Mucosa of stomach (tissue), 1 donor: ENCODE measurements at regions not wholly inside any gene's neighbourhood (a gene's known extent, or its start where the extent isn't known, plus 50 kb on each side); places are given as distances from the start of the nearest gene placed in this dataset.
"Not testable (repeated sequence)": the region's sequence is repeated elsewhere in the genome, so short reads cannot be mapped to it uniquely, and the experiment has no call there.

Source experiments
- H3K27me3 ChIP-seq: one replicate; pipeline ENCODE4 v1.7.0; 2013; ENCODE audit warnings: mild to moderate bottlenecking, low read length; ENCODE audit not compliant: control insufficient read depth, insufficient read depth
- H3K36me3 ChIP-seq: one replicate; pipeline ENCODE4 v1.7.0; 2013; ENCODE audit warnings: low read length; ENCODE audit not compliant: control insufficient read depth, insufficient read depth
- H3K4me1 ChIP-seq: one replicate; pipeline ENCODE4 v1.7.0; 2013; ENCODE audit warnings: mild to moderate bottlenecking, low read length; ENCODE audit not compliant: control insufficient read depth, insufficient read depth
- H3K4me3 ChIP-seq: one replicate; pipeline ENCODE4 v1.7.0; 2013; ENCODE audit warnings: low read length
- H3K9ac ChIP-seq: one replicate; pipeline ENCODE4 v1.7.0; 2013; ENCODE audit warnings: mild to moderate bottlenecking, low read length, moderate library complexity
- H3K9me3 ChIP-seq: one replicate; pipeline ENCODE4 v1.7.0; 2013; ENCODE audit warnings: mild to moderate bottlenecking, low read length, moderate library complexity; ENCODE audit not compliant: control insufficient read depth
- donor health status: Pancreatic carcinoma.

GRCh38 chr6:112466373-112467151 is 119.4 kb downstream of the RFPL4B start:
- Histone ChIP-seq H3K9ac (no peak overlapping the region), H3K9me3 (no peaks in the 10 kb centered on the region), H3K4me1 (no peaks in the 10 kb centered on the region), H3K36me3 (no peaks in the 10 kb centered on the region), H3K27me3 (no peaks in the 10 kb centered on the region), H3K4me3 (no peak overlapping the region)

DNA sequence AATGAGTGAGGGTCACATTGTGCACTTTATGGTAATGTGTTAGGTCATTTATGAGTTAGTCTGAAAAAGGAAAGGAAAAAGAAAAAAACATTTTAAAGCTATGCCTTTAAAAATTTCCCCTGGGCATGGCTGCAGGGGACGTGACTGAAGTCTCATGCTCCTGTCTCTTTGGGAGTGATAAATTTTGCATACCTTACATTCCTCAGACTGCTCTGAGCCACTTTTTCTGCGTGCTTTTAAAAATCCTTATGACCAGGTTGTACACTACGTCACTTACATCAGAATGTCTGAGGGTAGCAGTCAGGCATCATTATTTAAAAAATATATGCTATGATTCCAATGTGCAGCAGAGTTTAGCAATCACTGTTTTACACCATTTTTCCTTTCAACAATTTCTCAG is 121.2 kb downstream of the RFPL4B start:
- Histone ChIP-seq H3K9ac (no peak overlapping the region), H3K9me3 (no peaks in the 10 kb centered on the region), H3K36me3 (no peaks in the 10 kb centered on the region), H3K27me3 (no peaks in the 10 kb centered on the region), H3K4me3 (no peak overlapping the region), H3K4me1 (no peaks in the 10 kb centered on the region)

- no peaks in the 10 kb centered on the region for H3K4me1 ChIP-seq
Measured at GRCh38 chr6:112469306-112469705, 122.2 kb downstream of the RFPL4B start.

GRCh38 chr6:112470376-112470775 is 123.2 kb downstream of the RFPL4B start:
- no peaks in the 10 kb centered on the region for H3K36me3 ChIP-seq
- no peaks in the 10 kb centered on the region for H3K4me1 ChIP-seq
- no peaks in the 10 kb centered on the region for H3K9me3 ChIP-seq
- no peak overlapping the region for H3K9ac ChIP-seq
- H3K27me3 ChIP-seq, result no peaks in the 10 kb centered on the region
- H3K4me3 ChIP-seq, result no peak overlapping the region

More at GRCh38 chr6:112469306-112469705, 122.2 kb downstream of the RFPL4B start:
- H3K9ac ChIP-seq, result no peak overlapping the region
- H3K36me3 ChIP-seq, result no peaks in the 10 kb centered on the region
- H3K9me3 ChIP-seq, result no peaks in the 10 kb centered on the region
- no peak overlapping the region for H3K4me3 ChIP-seq
- no peaks in the 10 kb centered on the region for H3K27me3 ChIP-seq

DNA sequence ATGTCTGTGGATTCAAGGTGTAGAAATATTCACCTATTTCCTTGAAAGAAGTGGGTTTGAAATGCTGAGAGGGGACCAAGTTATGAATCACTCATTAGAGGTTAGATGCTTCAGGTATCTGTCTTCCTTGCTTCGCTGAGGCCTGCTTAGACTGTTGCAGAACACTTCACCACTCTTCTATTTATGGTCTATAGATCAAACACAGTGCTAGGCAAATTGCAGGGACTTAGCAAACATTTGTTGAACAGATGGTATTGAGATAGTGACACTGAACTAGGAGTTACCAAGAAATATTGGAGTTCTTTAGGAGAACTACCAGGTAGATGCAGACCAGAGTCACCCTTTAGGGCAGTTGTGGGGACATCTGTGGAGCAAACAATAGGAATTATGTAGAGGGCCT is 123.8 kb downstream of the RFPL4B start:
- no peaks in the 10 kb centered on the region for H3K9me3 ChIP-seq

DNA sequence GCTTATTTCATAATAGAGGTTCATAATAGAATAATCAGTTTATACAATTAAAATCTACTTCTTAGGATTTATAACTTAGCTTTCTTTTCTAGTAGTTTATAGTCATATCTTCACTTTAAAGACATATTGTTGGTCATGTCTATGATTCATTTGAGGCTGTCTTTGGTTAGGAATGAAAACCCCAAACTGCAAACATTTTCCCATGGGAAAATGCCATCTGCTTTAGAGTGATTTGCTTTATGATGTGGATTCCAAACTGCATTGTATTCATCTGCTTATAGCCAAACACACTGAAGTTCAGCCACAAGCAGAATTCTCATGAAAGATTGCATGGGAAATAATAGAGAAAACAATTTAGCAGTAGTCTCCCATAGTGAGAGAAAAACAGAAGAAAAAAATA is 128.0 kb downstream of the RFPL4B start:
- no peak overlapping the region for H3K9ac ChIP-seq
- H3K4me1 ChIP-seq, result no peaks in the 10 kb centered on the region
- H3K27me3 ChIP-seq, result no peaks in the 10 kb centered on the region
- H3K9me3 ChIP-seq, result no peaks in the 10 kb centered on the region
- no peaks in the 10 kb centered on the region for H3K36me3 ChIP-seq
- H3K4me3 ChIP-seq, result no peak overlapping the region

More for the DNA sequence above, 123.8 kb downstream of the RFPL4B start:
- Histone ChIP-seq H3K27me3 (no peaks in the 10 kb centered on the region), H3K9ac (no peak overlapping the region), H3K36me3 (no peaks in the 10 kb centered on the region), H3K4me1 (no peaks in the 10 kb centered on the region), H3K4me3 (no peak overlapping the region)

DNA sequence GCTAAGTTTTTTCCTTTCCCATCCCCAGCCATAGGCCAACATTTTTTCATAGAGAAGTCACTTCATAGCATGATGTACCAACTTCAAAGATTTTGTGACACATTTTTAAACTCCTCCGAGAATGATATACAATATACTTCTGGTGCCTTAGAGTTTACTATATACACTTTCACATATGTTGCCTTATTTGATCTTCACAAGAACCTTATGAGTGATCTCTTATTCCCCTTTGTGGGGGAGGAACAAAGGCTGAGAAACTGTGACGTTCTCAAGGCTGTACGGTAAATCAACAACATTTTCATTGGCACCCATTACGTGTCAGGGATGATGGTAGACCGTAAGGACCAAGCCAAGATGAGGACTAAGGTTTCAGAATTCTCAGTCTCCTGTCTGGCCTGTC is 130.0 kb downstream of the RFPL4B start:
- Histone ChIP-seq H3K9ac (no peak overlapping the region), H3K4me1 (no peaks in the 10 kb centered on the region), H3K27me3 (no peaks in the 10 kb centered on the region), H3K36me3 (no peaks in the 10 kb centered on the region), H3K9me3 (no peaks in the 10 kb centered on the region), H3K4me3 (no peak overlapping the region)

- no peaks in the 10 kb centered on the region for H3K36me3 ChIP-seq
- H3K4me1 ChIP-seq, result no peaks in the 10 kb centered on the region
- no peaks in the 10 kb centered on the region for H3K27me3 ChIP-seq
- no peak overlapping the region for H3K9ac ChIP-seq
- H3K9me3 ChIP-seq, result no peaks in the 10 kb centered on the region
- H3K4me3 ChIP-seq, result no peak overlapping the region
Measured at GRCh38 chr6:112478036-112478435, 130.9 kb downstream of the RFPL4B start.

GRCh38 chr6:112479975-112480374 is 132.8 kb downstream of the RFPL4B start:
- H3K4me3 ChIP-seq, H3K27me3 ChIP-seq, H3K9me3 ChIP-seq, H3K4me1 ChIP-seq, H3K9ac ChIP-seq, H3K36me3 ChIP-seq: not testable (repeated sequence)

DNA sequence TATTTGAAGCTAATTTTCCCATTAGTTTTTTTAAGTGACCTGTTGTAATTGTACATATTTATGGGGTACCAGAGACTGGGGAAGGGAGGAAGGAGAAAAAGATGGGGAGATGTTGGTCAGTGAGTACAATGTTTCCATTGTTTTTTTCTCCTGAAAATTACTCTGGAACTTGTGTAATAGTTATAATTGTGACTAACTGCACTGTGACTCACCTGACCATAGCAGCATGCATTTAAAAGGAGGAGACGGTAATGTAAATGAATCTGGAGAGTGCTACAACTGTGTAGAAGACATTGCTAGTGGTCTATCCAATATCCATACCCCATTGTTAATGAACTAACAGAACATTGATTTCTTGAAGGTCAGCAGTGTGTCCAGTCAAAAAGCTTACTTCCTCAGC is 133.4 kb downstream of the RFPL4B start:
- H3K9me3 ChIP-seq, result no peaks in the 10 kb centered on the region
- H3K36me3 ChIP-seq, result no peaks in the 10 kb centered on the region
- H3K4me1 ChIP-seq, result no peaks in the 10 kb centered on the region
- no peaks in the 10 kb centered on the region for H3K27me3 ChIP-seq
- no peak overlapping the region for H3K4me3 ChIP-seq
- no peak overlapping the region for H3K9ac ChIP-seq

DNA sequence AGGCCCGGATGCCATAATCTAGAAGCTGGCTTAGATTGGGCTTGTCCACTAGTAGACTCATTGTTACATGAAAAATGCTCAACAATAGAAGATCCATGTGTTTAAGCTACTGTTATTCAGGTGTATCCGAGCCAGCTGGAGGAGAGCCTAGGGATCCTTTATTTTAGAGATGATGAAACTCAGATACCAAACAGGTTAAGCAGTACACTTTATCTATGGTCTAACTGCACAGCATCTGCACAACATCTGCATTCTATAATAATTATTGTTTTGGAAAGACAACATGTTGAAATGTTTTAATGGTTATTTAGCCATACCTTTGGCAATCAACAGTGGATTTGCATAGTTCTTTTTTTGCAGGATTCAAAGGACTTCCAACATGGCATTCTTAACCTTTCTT is 134.1 kb downstream of the RFPL4B start:
- no peak overlapping the region for H3K4me3 ChIP-seq
- no peaks in the 10 kb centered on the region for H3K27me3 ChIP-seq
- H3K36me3 ChIP-seq, result no peaks in the 10 kb centered on the region
- no peaks in the 10 kb centered on the region for H3K9me3 ChIP-seq
- no peak overlapping the region for H3K9ac ChIP-seq
- H3K4me1 ChIP-seq, result no peaks in the 10 kb centered on the region

- no peaks in the 10 kb centered on the region for H3K4me1 ChIP-seq
- no peaks in the 10 kb centered on the region for H3K27me3 ChIP-seq
- H3K9me3 ChIP-seq, result no peaks in the 10 kb centered on the region
- H3K9ac ChIP-seq, result no peak overlapping the region
- no peaks in the 10 kb centered on the region for H3K36me3 ChIP-seq
- H3K4me3 ChIP-seq, result no peak overlapping the region
Measured at GRCh38 chr6:112482373-112482772, 135.2 kb downstream of the RFPL4B start.
